DND-41 (cell line): ENCODE measurements at regions not wholly inside any gene's neighbourhood (a gene's known extent, or its start where the extent isn't known, plus 50 kb on each side); places are given as distances from the start of the nearest gene placed in this dataset.

Experiments used
- EZH2 ChIP-seq: IDR thresholded peaks from 3 replicates; pipeline ENCODE4 v1.6.1; 2012; ENCODE audit warnings: borderline replicate concordance, low read depth, mild to moderate bottlenecking, moderate library complexity, low read length, inconsistent platforms; ENCODE audit not compliant: severe bottlenecking
- TF ChIP-seq, protein P1 (sequence below): IDR thresholded peaks from 2 replicates; pipeline ENCODE4 v1.5.1; 2012; ENCODE audit warnings: borderline replicate concordance, low read length, moderate library complexity, mild to moderate bottlenecking; ENCODE audit not compliant: poor library complexity, severe bottlenecking; ENCODE audit errors: extremely low read depth

- TF ChIP-seq, protein P1, sequence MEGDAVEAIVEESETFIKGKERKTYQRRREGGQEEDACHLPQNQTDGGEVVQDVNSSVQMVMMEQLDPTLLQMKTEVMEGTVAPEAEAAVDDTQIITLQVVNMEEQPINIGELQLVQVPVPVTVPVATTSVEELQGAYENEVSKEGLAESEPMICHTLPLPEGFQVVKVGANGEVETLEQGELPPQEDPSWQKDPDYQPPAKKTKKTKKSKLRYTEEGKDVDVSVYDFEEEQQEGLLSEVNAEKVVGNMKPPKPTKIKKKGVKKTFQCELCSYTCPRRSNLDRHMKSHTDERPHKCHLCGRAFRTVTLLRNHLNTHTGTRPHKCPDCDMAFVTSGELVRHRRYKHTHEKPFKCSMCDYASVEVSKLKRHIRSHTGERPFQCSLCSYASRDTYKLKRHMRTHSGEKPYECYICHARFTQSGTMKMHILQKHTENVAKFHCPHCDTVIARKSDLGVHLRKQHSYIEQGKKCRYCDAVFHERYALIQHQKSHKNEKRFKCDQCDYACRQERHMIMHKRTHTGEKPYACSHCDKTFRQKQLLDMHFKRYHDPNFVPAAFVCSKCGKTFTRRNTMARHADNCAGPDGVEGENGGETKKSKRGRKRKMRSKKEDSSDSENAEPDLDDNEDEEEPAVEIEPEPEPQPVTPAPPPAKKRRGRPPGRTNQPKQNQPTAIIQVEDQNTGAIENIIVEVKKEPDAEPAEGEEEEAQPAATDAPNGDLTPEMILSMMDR, result no peak
- TF ChIP-seq EZH2, result no peak
Measured at GRCh38 chr10:90352288-90352687, 505.6 kb downstream of the HTR7 start.
